CD4-positive, CD25-positive, alpha-beta regulatory T cell (primary cell): ENCODE measurements at regions not wholly inside any gene's neighbourhood (a gene's known extent, or its start where the extent isn't known, plus 50 kb on each side); places are given as distances from the start of the nearest gene placed in this dataset.

Experiments used
- ATAC-seq, 2 donors: fragments of 150-1000 bp; cut with Tn5 transposase; one replicate each; pipeline ENCODE4 v1.10.0; 2021; ENCODE audit warnings: low read depth in 2 of 2, moderate number of reproducible peaks in 2 of 2, moderate library complexity in 1 of 2
- DNase-seq, 3 donors: peaks; one replicate each; pipeline versions ENCODE4 v3.0.0 to v3.0.0-alpha.2; 2012 to 2022; ENCODE audit warnings: mixed read lengths in 1 of 3
- H3K27ac ChIP-seq: one replicate; pipeline ENCODE4 v1.7.0; 2013; ENCODE audit warnings: mild to moderate bottlenecking, low read length; ENCODE audit not compliant: insufficient read depth, poor library complexity, severe bottlenecking
- H3K27me3 ChIP-seq: one replicate; pipeline ENCODE4 v1.7.0; 2013; ENCODE audit warnings: low read length; ENCODE audit not compliant: control insufficient read depth, insufficient read depth
- H3K36me3 ChIP-seq: one replicate; pipeline ENCODE4 v1.7.0; 2013; ENCODE audit warnings: mild to moderate bottlenecking, low read length, moderate library complexity; ENCODE audit not compliant: control insufficient read depth, insufficient read depth
- H3K4me1 ChIP-seq: 2 replicates; pipeline ENCODE4 v1.7.0; 2013; ENCODE audit warnings: mild to moderate bottlenecking, low read length; ENCODE audit not compliant: insufficient read depth, control insufficient read depth, poor library complexity, severe bottlenecking
- H3K4me3 ChIP-seq: one replicate; pipeline ENCODE4 v1.7.0; 2013; ENCODE audit warnings: low read depth, mild to moderate bottlenecking, low read length, moderate library complexity
- H3K9me3 ChIP-seq, 2 experiments: 1 replicate in 1 of 2; 2 replicates in 1 of 2; pipeline ENCODE4 v1.7.0; 2013; ENCODE audit warnings: low read length in 2 of 2, mild to moderate bottlenecking in 1 of 2, moderate library complexity in 1 of 2; ENCODE audit not compliant: control insufficient read depth in 2 of 2
- H3K27ac Mint-ChIP-seq, 3 donors: one replicate each; pipeline ENCODE4 v1.8.0; 2020 to 2022; ENCODE audit warnings: mild to moderate bottlenecking in 3 of 3, mixed read lengths in 3 of 3, moderate library complexity in 2 of 3
- H3K27me3 Mint-ChIP-seq: one replicate; pipeline ENCODE4 v1.8.0; 2022; ENCODE audit warnings: mild to moderate bottlenecking, mixed read lengths
- H3K36me3 Mint-ChIP-seq: one replicate; pipeline ENCODE4 v1.8.0; 2020; ENCODE audit warnings: mixed read lengths
- H3K4me1 Mint-ChIP-seq, 4 donors: one replicate each; pipeline ENCODE4 v1.8.0; 2020 to 2022; ENCODE audit warnings: mixed read lengths in 4 of 4, mild to moderate bottlenecking in 1 of 4
- H3K4me3 Mint-ChIP-seq, 4 donors: one replicate each; pipeline ENCODE4 v1.8.0; 2020 to 2022; ENCODE audit warnings: mild to moderate bottlenecking in 4 of 4, mixed read lengths in 4 of 4, moderate library complexity in 3 of 4
- H3K9me3 Mint-ChIP-seq, 7 donors: one replicate each; pipeline ENCODE4 v1.8.0; 2020 to 2022; ENCODE audit warnings: mixed read lengths in 7 of 7, mild to moderate bottlenecking in 3 of 7, moderate library complexity in 2 of 7

GRCh38 chr5:61884252-61884855 lies 421.7 kb upstream of the KIF2A start:
- ATAC-seq (no peak), DNase-seq (no peak)
- Mint-ChIP-seq H3K9me3 (peaks cover 0 to 19% (median 2%) of the 10 kb centered on the region in 7 donors), H3K4me1 (no peaks in the 10 kb centered on the region), H3K27ac (no peak overlapping the region), H3K4me3 (no peak overlapping the region), H3K27me3 (no peaks in the 10 kb centered on the region), H3K36me3 (no peaks in the 10 kb centered on the region)
- no peaks in the 10 kb centered on the region for H3K9me3 ChIP-seq
- H3K27ac ChIP-seq: no peak overlapping the region
- H3K27me3 ChIP-seq: no peaks in the 10 kb centered on the region
- no peak overlapping the region for H3K4me3 ChIP-seq
- H3K4me1 ChIP-seq: no peaks in the 10 kb centered on the region
- no peaks in the 10 kb centered on the region for H3K36me3 ChIP-seq

GRCh38 chr5:61886214-61886613 lies 419.8 kb upstream of the KIF2A start:
- Histone ChIP-seq H3K9me3 (no peaks in the 10 kb centered on the region), H3K27ac (no peak overlapping the region), H3K27me3 (no peaks in the 10 kb centered on the region), H3K36me3 (no peaks in the 10 kb centered on the region), H3K4me3 (no peak overlapping the region), H3K4me1 (no peaks in the 10 kb centered on the region)
- Mint-ChIP-seq H3K27ac (no peak overlapping the region), H3K36me3 (no peaks in the 10 kb centered on the region), H3K4me1 (no peaks in the 10 kb centered on the region), H3K9me3 (peaks cover 0 to 20% (median 4%) of the 10 kb centered on the region in 7 donors), H3K27me3 (no peaks in the 10 kb centered on the region), H3K4me3 (no peak overlapping the region)
- DNase-seq (no peak), ATAC-seq (no peak)

GRCh38 chr5:61887271-61887670 lies 418.7 kb upstream of the KIF2A start:
- Mint-ChIP-seq H3K27ac (no peak overlapping the region), H3K36me3 (no peaks in the 10 kb centered on the region), H3K4me1 (no peaks in the 10 kb centered on the region), H3K9me3 (peaks cover 0 to 20% (median 5%) of the 10 kb centered on the region in 7 donors), H3K4me3 (no peak overlapping the region), H3K27me3 (no peaks in the 10 kb centered on the region)
- Histone ChIP-seq H3K36me3 (no peaks in the 10 kb centered on the region), H3K4me3 (no peak overlapping the region), H3K27me3 (no peaks in the 10 kb centered on the region), H3K27ac (no peak overlapping the region), H3K4me1 (no peaks in the 10 kb centered on the region), H3K9me3 (no peaks in the 10 kb centered on the region)
- ATAC-seq: no peak
- no peak for DNase-seq

GRCh38 chr5:61894046-61894445 lies 412.0 kb upstream of the KIF2A start:
- peaks cover 0 to 18% (median 7%) of the 10 kb centered on the region in 7 donors for H3K9me3 Mint-ChIP-seq
- ATAC-seq: no peak
- Histone ChIP-seq H3K4me1 (no peaks in the 10 kb centered on the region), H3K27ac (no peak overlapping the region), H3K36me3 (no peaks in the 10 kb centered on the region), H3K4me3 (no peak overlapping the region), H3K27me3 (no peaks in the 10 kb centered on the region), H3K9me3 (no peaks in the 10 kb centered on the region)
- no peaks in the 10 kb centered on the region for H3K36me3 Mint-ChIP-seq
- H3K4me3 Mint-ChIP-seq: no peak overlapping the region
- no peaks in the 10 kb centered on the region for H3K27me3 Mint-ChIP-seq
- H3K4me1 Mint-ChIP-seq: no peaks in the 10 kb centered on the region
- DNase-seq: no peak
- H3K27ac Mint-ChIP-seq: no peak overlapping the region

- no peak overlapping the region for H3K27ac Mint-ChIP-seq
- H3K9me3 ChIP-seq: no peaks in the 10 kb centered on the region
- H3K4me3 Mint-ChIP-seq: no peak overlapping the region
- no peaks in the 10 kb centered on the region for H3K27me3 Mint-ChIP-seq
- no peaks in the 10 kb centered on the region for H3K4me1 Mint-ChIP-seq
- H3K4me1 ChIP-seq: no peaks in the 10 kb centered on the region
- H3K36me3 Mint-ChIP-seq: no peaks in the 10 kb centered on the region
- H3K27ac ChIP-seq: no peak overlapping the region
- no peak for ATAC-seq
- no peak for DNase-seq
- no peaks in the 10 kb centered on the region for H3K27me3 ChIP-seq
- H3K9me3 Mint-ChIP-seq: peaks cover 0 to 18% (median 2%) of the 10 kb centered on the region in 7 donors
- H3K4me3 ChIP-seq: no peak overlapping the region
- H3K36me3 ChIP-seq: no peaks in the 10 kb centered on the region
These were observed 409.2 kb upstream of the KIF2A start for GRCh38 chr5:61896811-61897210.

- H3K4me1 Mint-ChIP-seq: no peaks in the 10 kb centered on the region
- Histone ChIP-seq H3K27me3 (no peaks in the 10 kb centered on the region), H3K4me1 (no peaks in the 10 kb centered on the region), H3K9me3 (no peaks in the 10 kb centered on the region), H3K4me3 (no peak overlapping the region), H3K36me3 (no peaks in the 10 kb centered on the region), H3K27ac (no peak overlapping the region)
- no peaks in the 10 kb centered on the region for H3K27me3 Mint-ChIP-seq
- H3K9me3 Mint-ChIP-seq: peaks cover 0 to 18% (median 2%) of the 10 kb centered on the region in 7 donors
- ATAC-seq: no peak
- H3K27ac Mint-ChIP-seq: no peak overlapping the region
- H3K4me3 Mint-ChIP-seq: no peak overlapping the region
- no peak for DNase-seq
- no peaks in the 10 kb centered on the region for H3K36me3 Mint-ChIP-seq
These were observed 408.8 kb upstream of the KIF2A start for GRCh38 chr5:61897251-61897650.

- DNase-seq: no peak
- Mint-ChIP-seq H3K27ac (no peak overlapping the region), H3K36me3 (no peaks in the 10 kb centered on the region), H3K9me3 (peaks cover 0 to 4% (median 0%) of the 10 kb centered on the region in 7 donors), H3K4me1 (no peaks in the 10 kb centered on the region), H3K27me3 (peaks cover 5% of the 10 kb centered on the region), H3K4me3 (no peak overlapping the region)
- H3K27me3 ChIP-seq: no peaks in the 10 kb centered on the region
- H3K36me3 ChIP-seq: no peaks in the 10 kb centered on the region
- ATAC-seq: no peak
- no peak overlapping the region for H3K27ac ChIP-seq
- H3K4me3 ChIP-seq: no peak overlapping the region
- H3K9me3 ChIP-seq: no peaks in the 10 kb centered on the region
- no peaks in the 10 kb centered on the region for H3K4me1 ChIP-seq
These were observed 404.0 kb upstream of the KIF2A start for GRCh38 chr5:61901997-61902396.

- DNase-seq (no peak), ATAC-seq (no peak)
- Mint-ChIP-seq H3K9me3 (peaks cover 0 to 4% (median 0%) of the 10 kb centered on the region in 7 donors), H3K27me3 (peaks cover 5% of the 10 kb centered on the region), H3K4me1 (no peaks in the 10 kb centered on the region), H3K4me3 (no peak overlapping the region), H3K36me3 (no peaks in the 10 kb centered on the region), H3K27ac (no peak overlapping the region)
- Histone ChIP-seq H3K9me3 (no peaks in the 10 kb centered on the region), H3K36me3 (no peaks in the 10 kb centered on the region), H3K4me3 (no peak overlapping the region), H3K27me3 (no peaks in the 10 kb centered on the region), H3K4me1 (no peaks in the 10 kb centered on the region), H3K27ac (no peak overlapping the region)
These were observed 401.3 kb upstream of the KIF2A start for GRCh38 chr5:61904730-61905129.
